HCT116 (cell line): ENCODE measurements at regions not wholly inside any gene's neighbourhood (a gene's known extent, or its start where the extent isn't known, plus 50 kb on each side); places are given as distances from the start of the nearest gene placed in this dataset.

ENCODE experiments used
- ATAC-seq: fragments of 200-7000 bp; cut with Tn5 transposase; 2 replicates; pipeline ENCODE4 v1.9.1; 2020; ENCODE audit warnings: mild to moderate bottlenecking, moderate library complexity
- BruUV-seq: library from RNA; stranded (reverse); fragments of 400-500 nt; replicated peaks from 2 replicates; lab custom pipeline; 2021; lab: Mats Ljungman, UMichigan
- CTCF ChIA-PET: fragments of 300-600 bp; sonication (Branson Sonifier 250); formaldehyde crosslinking; loops from one replicate; lab custom pipeline; 2021; ENCODE audit warnings: antibody characterized with exemption; lab: Charles Lee
- POLR2A ChIA-PET: fragments of 300-600, 350-600 bp; sonication (Branson Sonifier 250); formaldehyde crosslinking; loops from one replicate; lab custom pipeline; 2021; ENCODE audit warnings: antibody characterized with exemption; lab: Charles Lee
- RAD21 ChIA-PET, 2 experiments: fragments of 300-600 bp; sonication (Branson Sonifier 250); formaldehyde crosslinking; loops; one replicate each; lab custom pipeline; 2023; ENCODE audit warnings: low total read pairs in 2 of 2; ENCODE audit not compliant: uncharacterized antibody in 2 of 2, unreplicated experiment in 2 of 2, low non-redundant PET in 1 of 2; lab: Charles Lee
- DNase-seq: peaks from one replicate; pipeline ENCODE4 v3.0.0-alpha.2; 2010; ENCODE audit warnings: low read depth, low spot score
- H2AFZ ChIP-seq: fragments of 200-600 bp; shearing (Covaris generic), sonication (generic); 2 replicates; pipeline ENCODE4 v1.6.1; 2017; ENCODE audit warnings: low read depth, mixed run types, mixed read lengths, antibody characterized with exemption, low read length; ENCODE audit not compliant: poor library complexity, severe bottlenecking
- H3K27ac ChIP-seq: 2 replicates; pipeline ENCODE4 v1.5.1; 2012; ENCODE audit warnings: low read depth, low read length
- H3K27me3 ChIP-seq: fragments of 200-600 bp; sonication (generic); 2 replicates; pipeline ENCODE4 v1.6.1; 2016; ENCODE audit warnings: mixed run types, low read length, mixed read lengths; ENCODE audit not compliant: insufficient read depth
- H3K36me3 ChIP-seq, 2 experiments: fragments of 200-500 bp in 1 of 2; fragments of 200-600 bp in 1 of 2; sonication (Bioruptor generic) in 1 of 2; sonication (generic) in 1 of 2; 2 replicates each; pipeline versions ENCODE4 v1.5.1 to v1.6.1; 2014 to 2016; ENCODE audit warnings: low read length in 2 of 2, inconsistent platforms in 1 of 2, mixed read lengths in 1 of 2, mixed run types in 1 of 2; ENCODE audit not compliant: insufficient read depth in 2 of 2, control insufficient read depth in 1 of 2
- H3K4me1 ChIP-seq, 2 experiments: fragments of 200-600 bp in 1 of 2; sonication (generic) in 1 of 2; 2 replicates each; pipeline versions ENCODE4 v1.5.1 to v1.6.1; 2012 to 2017; ENCODE audit warnings: low read length in 2 of 2, inconsistent platforms in 1 of 2, mild to moderate bottlenecking in 1 of 2, mixed read lengths in 1 of 2, mixed run types in 1 of 2, moderate library complexity in 1 of 2; ENCODE audit not compliant: insufficient read depth in 2 of 2, control insufficient read depth in 1 of 2
- H3K4me2 ChIP-seq: fragments of 200-600 bp; sonication (generic); 2 replicates; pipeline ENCODE4 v1.6.1; 2017; ENCODE audit warnings: mixed run types, low read length, mixed read lengths
- H3K4me3 ChIP-seq, 2 experiments: fragments of 200-600 bp in 1 of 2; sonication (generic) in 1 of 2; replicated peaks in 1 of 2; 2 replicates each; pipeline ENCODE4 v1.5.1; 2011 to 2016; ENCODE audit warnings: low read length in 2 of 2, control low read depth in 1 of 2, low read depth in 1 of 2, mild to moderate bottlenecking in 1 of 2, mixed read lengths in 1 of 2, mixed run types in 1 of 2
- H3K79me2 ChIP-seq: fragments of 200-600 bp; sonication (generic); 2 replicates; pipeline ENCODE4 v1.6.1; 2017; ENCODE audit warnings: mild to moderate bottlenecking, mixed run types, low read length, moderate library complexity, mixed read lengths; ENCODE audit not compliant: insufficient read depth
- H3K9ac ChIP-seq: fragments of 200-600 bp; sonication (generic); 2 replicates; pipeline ENCODE4 v1.6.1; 2016; ENCODE audit warnings: low read length, mixed read lengths
- H3K9me2 ChIP-seq: fragments of 200-600 bp; sonication (generic), shearing (Covaris generic); 2 replicates; pipeline ENCODE4 v1.6.1; 2017; ENCODE audit warnings: mixed run types, mild to moderate bottlenecking, moderate library complexity; ENCODE audit not compliant: insufficient read depth
- H3K9me3 ChIP-seq, 2 experiments: fragments of 200-500 bp in 1 of 2; fragments of 200-600 bp in 1 of 2; sonication (Bioruptor generic) in 1 of 2; sonication (generic) in 1 of 2; 2 replicates each; pipeline ENCODE4 v1.6.1; 2014 to 2017; ENCODE audit warnings: low read length in 2 of 2, mixed read lengths in 2 of 2, inconsistent platforms in 1 of 2, low read depth in 1 of 2, mild to moderate bottlenecking in 1 of 2, mixed run types in 1 of 2, moderate library complexity in 1 of 2; ENCODE audit not compliant: control insufficient read depth in 1 of 2, insufficient read depth in 1 of 2
- H4K20me1 ChIP-seq: fragments of 200-600 bp; sonication (generic), shearing (Covaris generic); 2 replicates; pipeline ENCODE4 v1.6.1; 2017; ENCODE audit warnings: mixed run types, mild to moderate bottlenecking, moderate library complexity; ENCODE audit not compliant: insufficient read depth
- ATF3 ChIP-seq: IDR thresholded peaks from 2 replicates; pipeline ENCODE4 v1.6.1; 2012
- CBX3 ChIP-seq: IDR thresholded peaks from 2 replicates; pipeline ENCODE4 v1.6.1; 2012; ENCODE audit warnings: low read depth
- CTCF ChIP-seq, 3 experiments: fragments of 200-600 bp in 1 of 3; sonication (generic) in 1 of 3; IDR thresholded peaks in 2 of 3; conservative IDR thresholded peaks in 1 of 3; 2 replicates each; pipeline ENCODE4 v1.5.1; 2012 to 2017; ENCODE audit warnings: low read depth in 2 of 3, low read length in 2 of 3, antibody characterized with exemption in 1 of 3, borderline replicate concordance in 1 of 3, control low read depth in 1 of 3, mild to moderate bottlenecking in 1 of 3, mixed read lengths in 1 of 3, mixed run types in 1 of 3, moderate library complexity in 1 of 3; ENCODE audit not compliant: insufficient read depth in 1 of 3
- EGR1 ChIP-seq: IDR thresholded peaks from 2 replicates; pipeline ENCODE4 v1.6.1; 2012; ENCODE audit warnings: low read depth
- ELF1 ChIP-seq: IDR thresholded peaks from 2 replicates; pipeline ENCODE4 v1.6.1; 2012; ENCODE audit warnings: low read depth, borderline replicate concordance
- EZH2phosphoT487 ChIP-seq: fragments of 200-600 bp; IDR thresholded peaks from 2 replicates; pipeline ENCODE4 v1.6.1; 2018; ENCODE audit warnings: antibody characterized with exemption, borderline replicate concordance
- JUND ChIP-seq: IDR thresholded peaks from 2 replicates; pipeline ENCODE4 v1.6.1; 2012
- MAX ChIP-seq: IDR thresholded peaks from 2 replicates; pipeline ENCODE4 v1.6.1; 2012
- POLR2A ChIP-seq: IDR thresholded peaks from 2 replicates; pipeline ENCODE4 v1.7.0; 2011; ENCODE audit warnings: borderline replicate concordance; ENCODE audit not compliant: insufficient read depth, insufficient read length; ENCODE audit errors: extremely low read depth
- RAD21 ChIP-seq: IDR thresholded peaks from 2 replicates; pipeline ENCODE4 v1.6.1; 2012; ENCODE audit warnings: low read depth, mild to moderate bottlenecking
- REST ChIP-seq: IDR thresholded peaks from 2 replicates; pipeline ENCODE4 v1.6.1; 2012; ENCODE audit warnings: low read depth
- SIN3A ChIP-seq: IDR thresholded peaks from 2 replicates; pipeline ENCODE4 v1.6.1; 2012; ENCODE audit warnings: low read depth
- SP1 ChIP-seq: IDR thresholded peaks from 2 replicates; pipeline ENCODE4 v1.6.1; 2012; ENCODE audit warnings: low read depth
- SRF ChIP-seq: IDR thresholded peaks from 2 replicates; pipeline ENCODE4 v1.6.1; 2012; ENCODE audit warnings: low read depth
- TCF7L2 ChIP-seq: IDR thresholded peaks from 2 replicates; pipeline ENCODE4 v1.7.0; 2011; ENCODE audit warnings: borderline replicate concordance, inconsistent platforms; ENCODE audit not compliant: insufficient read depth, insufficient read length; ENCODE audit errors: extremely low read depth
- YY1 ChIP-seq: IDR thresholded peaks from 2 replicates; pipeline ENCODE4 v1.6.1; 2011; ENCODE audit warnings: low read length, low read depth, moderate library complexity, mild to moderate bottlenecking; ENCODE audit not compliant: insufficient replicate concordance; ENCODE audit errors: extremely low read depth
- ZFX ChIP-seq: fragments of 450-650 bp; IDR thresholded peaks from 2 replicates; pipeline ENCODE4 v1.6.1; 2017
- ZNF274 ChIP-seq: fragments of 200-500 bp; sonication (Bioruptor generic); IDR thresholded peaks from 2 replicates; pipeline ENCODE4 v1.6.1; 2014; ENCODE audit warnings: mild to moderate bottlenecking, low read depth, low read length, inconsistent platforms
- intact Hi-C: fragments of 100-400 bp; cut with micrococcal nuclease; formaldehyde crosslinking; loops from 2 replicates; pipeline ENCODE4 v1.10.0; 2022

GRCh38 chrX:19193565-19193964 lies 71.3 kb upstream of the ADGRG2 start:
- ChIA-PET POLR2A (no interaction called here), CTCF (interaction anchor here (0.6 kb wide), 1 partner anchor 140 kb away, joined by 5 read pairs; no protein-coding TSS in a partner anchor), RAD21 (no interaction called here)
- H3K27ac ChIP-seq: no peak overlapping the region
- no peak overlapping the region for H3K4me2 ChIP-seq
- BruUV-seq: no TSS peak
- no peaks in the 10 kb centered on the region for H3K27me3 ChIP-seq
- H3K9ac ChIP-seq: no peak overlapping the region
- intact Hi-C loops: no loop called here
- no peak overlapping the region for H3K4me3 ChIP-seq
- no peaks in the 10 kb centered on the region for H3K9me2 ChIP-seq
- no peak overlapping the region for H2AFZ ChIP-seq
- H4K20me1 ChIP-seq: no peaks in the 10 kb centered on the region
- no peaks in the 10 kb centered on the region for H3K4me1 ChIP-seq
- no peak for ATAC-seq
- no peak for DNase-seq
- H3K79me2 ChIP-seq: no peaks in the 10 kb centered on the region
- TF ChIP-seq SIN3A (no peak), MAX (no peak), YY1 (no peak), SP1 (no peak), ZNF274 (no peak), SRF (no peak), CBX3 (no peak), POLR2A (no peak), CTCF (IDR thresholded peaks at IDR 0.05 in 2 of 3, conservative IDR thresholded peaks at IDR 0.05 in 1 of 3; ENCODE audit: borderline replicate concordance in 1 of 3, insufficient read depth in 1 of 3, low read depth in 2 of 3, low read length in 2 of 3) (no peak), TCF7L2 (no peak), JUND (no peak), ATF3 (no peak), EZH2phosphoT487 (no peak), ZFX (no peak), RAD21 (no peak), ELF1 (no peak), EGR1 (no peak), REST (no peak)
- H3K36me3 ChIP-seq: no peaks in the 10 kb centered on the region
- no peaks in the 10 kb centered on the region for H3K9me3 ChIP-seq
